Thoracic aorta (tissue), 2 donors: ENCODE measurements at regions not wholly inside any gene's neighbourhood (a gene's known extent, or its start where the extent isn't known, plus 50 kb on each side); places are given as distances from the start of the nearest gene placed in this dataset.
A peak's percentile ranks its signal among the peaks of the same experiment; 100 is the strongest.

Source experiments
- ATAC-seq: fragments of 150-250 bp; one replicate; pipeline ENCODE4 v1.8.0; 2017; ENCODE audit warnings: low read depth; ENCODE audit not compliant: insufficient number of reproducible peaks, low FRiP score
- DNase-seq: peaks from one replicate; pipeline ENCODE4 v3.0.0-alpha.2; 2020; ENCODE audit warnings: low spot score
- H3K27ac ChIP-seq, 2 donors: fragments of 200-600 bp; sonication (generic); 1 replicate in 1 of 2; 2 replicates in 1 of 2; pipeline ENCODE4 v1.5.1; 2016; ENCODE audit warnings: mild to moderate bottlenecking in 2 of 2, moderate library complexity in 2 of 2
- H3K27me3 ChIP-seq: fragments of 200-600 bp; sonication (generic); replicated peaks from 2 replicates; pipeline ENCODE4 v1.6.0; 2016; ENCODE audit warnings: mild to moderate bottlenecking; ENCODE audit not compliant: insufficient read depth
- H3K36me3 ChIP-seq: fragments of 200-600 bp; sonication (generic); one replicate; pipeline ENCODE4 v1.5.1; 2016
- H3K4me1 ChIP-seq, 2 donors: fragments of 200-600 bp; sonication (generic); 1 replicate in 1 of 2; 2 replicates in 1 of 2; pipeline versions ENCODE4 v1.5.1 to v1.6.0; 2016; ENCODE audit warnings: low read depth in 2 of 2, mild to moderate bottlenecking in 1 of 2; ENCODE audit not compliant: control insufficient read depth in 1 of 2
- H3K4me3 ChIP-seq: fragments of 200-600 bp; sonication (generic); 2 replicates; pipeline ENCODE4 v1.5.1; 2016; ENCODE audit warnings: mild to moderate bottlenecking
- H3K9me3 ChIP-seq: fragments of 200-600 bp; sonication (generic); 2 replicates; pipeline ENCODE4 v1.5.1; 2016
- CTCF ChIP-seq: fragments of 200-600 bp; sonication (generic); IDR thresholded peaks from one replicate; pipeline ENCODE4 v1.5.1; 2019; ENCODE audit warnings: antibody characterized with exemption

GRCh38 chr2:56127010-56127409 lies 56.8 kb upstream of the CCDC85A start:
- H3K4me3 ChIP-seq, result no peak overlapping the region
- no peak for ATAC-seq

GRCh38 chr2:56127463-56128152 lies 56.2 kb upstream of the CCDC85A start:
- no peak for DNase-seq
- H3K27ac ChIP-seq, result no peak overlapping the region
- H3K36me3 ChIP-seq, result no peaks in the 10 kb centered on the region
- no peak overlapping the region for H3K4me3 ChIP-seq
- no peak for ATAC-seq
- no peak for TF ChIP-seq CTCF
- H3K9me3 ChIP-seq, result no peaks in the 10 kb centered on the region
- no peaks in the 10 kb centered on the region for H3K27me3 ChIP-seq
- H3K4me1 ChIP-seq, result no peaks in the 10 kb centered on the region

More at GRCh38 chr2:56127010-56127409, 56.8 kb upstream of the CCDC85A start:
- Histone ChIP-seq H3K27ac (no peak overlapping the region), H3K9me3 (no peaks in the 10 kb centered on the region), H3K27me3 (no peaks in the 10 kb centered on the region), H3K36me3 (no peaks in the 10 kb centered on the region), H3K4me1 (no peaks in the 10 kb centered on the region)
- TF ChIP-seq CTCF, result no peak
- no peak for DNase-seq

- TF ChIP-seq CTCF, result no peak
- no peak for ATAC-seq
- no peak for DNase-seq
- H3K9me3 ChIP-seq, result no peaks in the 10 kb centered on the region
- H3K36me3 ChIP-seq, result no peaks in the 10 kb centered on the region
- no peak overlapping the region for H3K27ac ChIP-seq
- H3K4me3 ChIP-seq, result no peak overlapping the region
- no peaks in the 10 kb centered on the region for H3K27me3 ChIP-seq
- no peaks in the 10 kb centered on the region for H3K4me1 ChIP-seq
Observed at GRCh38 chr2:56128235-56128634, 55.6 kb upstream of the CCDC85A start.

GRCh38 chr2:56130463-56131070 lies 53.2 kb upstream of the CCDC85A start:
- H3K4me3 ChIP-seq, result no peak overlapping the region
- no peak overlapping the region for H3K27ac ChIP-seq
- H3K4me1 ChIP-seq, result no peaks in the 10 kb centered on the region
- no peaks in the 10 kb centered on the region for H3K27me3 ChIP-seq
- H3K36me3 ChIP-seq, result no peaks in the 10 kb centered on the region
- H3K9me3 ChIP-seq, result no peaks in the 10 kb centered on the region
- DNase-seq (no peak), ATAC-seq (no peak)
- TF ChIP-seq CTCF, result peak; percentile 43

- Histone ChIP-seq H3K4me1 (no peaks in the 10 kb centered on the region), H3K4me3 (no peak overlapping the region), H3K27ac (no peak overlapping the region), H3K27me3 (no peaks in the 10 kb centered on the region), H3K36me3 (no peaks in the 10 kb centered on the region), H3K9me3 (no peaks in the 10 kb centered on the region)
- DNase-seq, result no peak
- TF ChIP-seq CTCF, result peak; percentile 36
- peak; percentile 55 for ATAC-seq
Observed at GRCh38 chr2:56132138-56132537, 51.7 kb upstream of the CCDC85A start.
